Body of pancreas (tissue), 4 donors: ENCODE measurements at regions not wholly inside any gene's neighbourhood (a gene's known extent, or its start where the extent isn't known, plus 50 kb on each side); places are given as distances from the start of the nearest gene placed in this dataset.

Experiments
- CTCF ChIP-seq, 7 experiments: fragments of 450-650 bp in 4 of 7; fragments of 200-600 bp in 3 of 7; sonication (generic) in 3 of 7; IDR thresholded peaks; one replicate each; pipeline ENCODE4 v1.5.1; 2016 to 2019; ENCODE audit warnings: antibody characterized with exemption in 7 of 7
- POLR2A ChIP-seq, 3 donors: fragments of 450-650 bp; IDR thresholded peaks; one replicate each; pipeline ENCODE4 v1.6.1; 2016; ENCODE audit warnings: antibody characterized with exemption in 3 of 3, mild to moderate bottlenecking in 2 of 3

GRCh38 chr13:44101347-44102083, 221.8 kb downstream of the LACC1 start:
- no peak for TF ChIP-seq CTCF (IDR thresholded peaks at IDR 0.05)
- no peak for TF ChIP-seq POLR2A (IDR thresholded peaks at IDR 0.05)
